Gastroesophageal sphincter (tissue), 3 donors: ENCODE measurements at regions not wholly inside any gene's neighbourhood (a gene's known extent, or its start where the extent isn't known, plus 50 kb on each side); places are given as distances from the start of the nearest gene placed in this dataset.

Source experiments
- CTCF ChIP-seq, 4 experiments: fragments of 200-600 bp in 2 of 4; fragments of 450-650 bp in 2 of 4; sonication (generic) in 1 of 4; IDR thresholded peaks; one replicate each; pipeline ENCODE4 v1.5.1; 2017 to 2019; ENCODE audit warnings: antibody characterized with exemption in 4 of 4, mild to moderate bottlenecking in 2 of 4, moderate library complexity in 2 of 4
- EP300 ChIP-seq: sonication (generic); formaldehyde crosslinking; IDR thresholded peaks from one replicate; pipeline ENCODE4 v1.6.1; 2017; ENCODE audit warnings: antibody characterized with exemption, mild to moderate bottlenecking
- POLR2A ChIP-seq, 2 donors: fragments of 450-650 bp; IDR thresholded peaks; one replicate each; pipeline ENCODE4 v1.6.1; 2017; ENCODE audit warnings: antibody characterized with exemption in 2 of 2, mild to moderate bottlenecking in 2 of 2, moderate library complexity in 1 of 2

- peak in 1 of 4 experiments; percentile 12 for TF ChIP-seq CTCF (IDR thresholded peaks at IDR 0.05)
- no peak for TF ChIP-seq EP300
- no peak for TF ChIP-seq POLR2A (IDR thresholded peaks at IDR 0.05)
Observed at GRCh38 chr20:48350313-48350988, 477.3 kb downstream of the PREX1 start.
